Neuronal stem cell (in vitro differentiated cells): ENCODE measurements at regions not wholly inside any gene's neighbourhood (a gene's known extent, or its start where the extent isn't known, plus 50 kb on each side); places are given as distances from the start of the nearest gene placed in this dataset.

ENCODE experiments used
- DNase-seq: peaks from one replicate; pipeline ENCODE4 v3.0.0-alpha.2; 2013; ENCODE audit warnings: low spot score
- H2AFZ ChIP-seq: one replicate; pipeline ENCODE4 v1.6.1; 2013; ENCODE audit warnings: mild to moderate bottlenecking, low read length, inconsistent platforms
- H2AK5ac ChIP-seq: 2 replicates; pipeline ENCODE4 v1.6.1; 2013; ENCODE audit warnings: low read depth, mild to moderate bottlenecking, inconsistent platforms, low read length, moderate library complexity, mixed read lengths
- H2BK120ac ChIP-seq: 2 replicates; pipeline ENCODE4 v1.6.1; 2013; ENCODE audit warnings: low read depth, mild to moderate bottlenecking, inconsistent platforms, low read length, moderate library complexity, mixed read lengths
- H2BK12ac ChIP-seq: one replicate; pipeline ENCODE4 v1.6.1; 2013; ENCODE audit warnings: low read length, inconsistent platforms
- H2BK15ac ChIP-seq: 2 replicates; pipeline ENCODE4 v1.6.1; 2013; ENCODE audit warnings: mild to moderate bottlenecking, low read length, inconsistent platforms, mixed read lengths
- H2BK5ac ChIP-seq: one replicate; pipeline ENCODE4 v1.6.1; 2013; ENCODE audit warnings: inconsistent platforms, mild to moderate bottlenecking, low read length, moderate library complexity
- H3K14ac ChIP-seq: one replicate; pipeline ENCODE4 v1.6.1; 2013; ENCODE audit warnings: low read length, inconsistent platforms
- H3K18ac ChIP-seq: 2 replicates; pipeline ENCODE4 v1.6.1; 2013; ENCODE audit warnings: low read length, inconsistent platforms
- H3K23ac ChIP-seq: 2 replicates; pipeline ENCODE4 v1.6.1; 2013; ENCODE audit warnings: low read depth, mild to moderate bottlenecking, mixed read lengths, low read length, inconsistent platforms; ENCODE audit not compliant: poor library complexity
- H3K27ac ChIP-seq: replicated peaks from 3 replicates; pipeline ENCODE4 v1.5.1; 2013; ENCODE audit warnings: low read length, inconsistent platforms
- H3K27me3 ChIP-seq, 3 experiments: 2 replicates each; pipeline ENCODE4 v1.6.1; 2013; ENCODE audit warnings: low read length in 3 of 3, mild to moderate bottlenecking in 2 of 3, inconsistent platforms in 1 of 3, low read depth in 1 of 3, mixed read lengths in 1 of 3, moderate library complexity in 1 of 3; ENCODE audit not compliant: control insufficient read depth in 3 of 3, insufficient read depth in 3 of 3
- H3K36me3 ChIP-seq, 2 donors: replicated peaks in 1 of 2; 2 replicates each; pipeline ENCODE4 v1.6.1; 2013; ENCODE audit warnings: low read length in 2 of 2; ENCODE audit not compliant: control insufficient read depth in 2 of 2, insufficient read depth in 2 of 2
- H3K4ac ChIP-seq: 2 replicates; pipeline ENCODE4 v1.6.1; 2013; ENCODE audit warnings: inconsistent platforms, mild to moderate bottlenecking, low read length, moderate library complexity
- H3K4me1 ChIP-seq, 2 donors: 1 replicate in 1 of 2; 2 replicates in 1 of 2; pipeline ENCODE4 v1.6.1; 2013; ENCODE audit warnings: low read length in 2 of 2, low read depth in 1 of 2; ENCODE audit not compliant: control insufficient read depth in 2 of 2, insufficient read depth in 1 of 2
- H3K4me2 ChIP-seq: one replicate; pipeline ENCODE4 v1.6.1; 2013; ENCODE audit warnings: mild to moderate bottlenecking, low read length, inconsistent platforms; ENCODE audit not compliant: insufficient read depth, poor library complexity, severe bottlenecking
- H3K4me3 ChIP-seq, 2 donors: 2 replicates each; pipeline ENCODE4 v1.5.1; 2013; ENCODE audit warnings: low read length in 2 of 2, mild to moderate bottlenecking in 2 of 2, inconsistent platforms in 1 of 2, moderate library complexity in 1 of 2
- H3K79me1 ChIP-seq: one replicate; pipeline ENCODE4 v1.6.1; 2013; ENCODE audit warnings: low read depth, mild to moderate bottlenecking, inconsistent platforms, low read length, moderate library complexity
- H3K9ac ChIP-seq: one replicate; pipeline ENCODE4 v1.6.1; 2013; ENCODE audit warnings: mild to moderate bottlenecking, low read depth, low read length, inconsistent platforms; ENCODE audit not compliant: poor library complexity
- H3K9me3 ChIP-seq, 2 donors: replicated peaks in 1 of 2; 2 replicates each; pipeline versions ENCODE3 to v1.6.1; 2013; ENCODE audit warnings: low read length in 2 of 2, mild to moderate bottlenecking in 2 of 2, inconsistent platforms in 1 of 2, low read depth in 1 of 2, mixed read lengths in 1 of 2, moderate library complexity in 1 of 2; ENCODE audit not compliant: control insufficient read depth in 2 of 2, insufficient read depth in 1 of 2
- H4K8ac ChIP-seq: one replicate; pipeline ENCODE4 v1.6.1; 2013; ENCODE audit warnings: low read depth, mild to moderate bottlenecking, inconsistent platforms, low read length, moderate library complexity
- H4K91ac ChIP-seq: one replicate; pipeline ENCODE4 v1.6.1; 2013; ENCODE audit warnings: low read length, low read depth, mild to moderate bottlenecking, inconsistent platforms; ENCODE audit not compliant: poor library complexity
- WGBS, 2 donors: extraction: QIAGEN DNeasy Blood & Tissue Kit; methylation state at CpG; one replicate each; pipeline ENCODE4 v1.1.7; 2013; ENCODE audit warnings: missing lambda C conversion rate in 2 of 2, mixed read lengths in 1 of 2; ENCODE audit not compliant: insufficient read length in 2 of 2, insufficient replicate concordance in 1 of 2; ENCODE audit errors: extremely low coverage in 2 of 2; 5-methylcytosine and 5-hydroxymethylcytosine counted together

- no peak for DNase-seq
- no peak overlapping the region for H3K4ac ChIP-seq
- no peak overlapping the region for H3K23ac ChIP-seq
- no peaks in the 10 kb centered on the region for H3K79me1 ChIP-seq
- no peak overlapping the region for H4K91ac ChIP-seq
- peaks cover 0 to 10% of the 10 kb centered on the region in 2 donors for H3K4me1 ChIP-seq
- H3K27ac ChIP-seq: no peak overlapping the region
- H2AFZ ChIP-seq: no peak overlapping the region
- H2BK120ac ChIP-seq: no peak overlapping the region
- no peak overlapping the region for H3K4me3 ChIP-seq
- H2BK15ac ChIP-seq: no peak overlapping the region
- no peak overlapping the region for H3K4me2 ChIP-seq
- H2BK12ac ChIP-seq: no peak overlapping the region
- no peak overlapping the region for H2AK5ac ChIP-seq
- H3K9ac ChIP-seq: no peak overlapping the region
- no peak overlapping the region for H2BK5ac ChIP-seq
- no peaks in the 10 kb centered on the region for H3K27me3 ChIP-seq
- H3K18ac ChIP-seq: no peak overlapping the region
- no peaks in the 10 kb centered on the region for H3K36me3 ChIP-seq
- H3K9me3 ChIP-seq: no peaks in the 10 kb centered on the region
- no peak overlapping the region for H3K14ac ChIP-seq
- no peak overlapping the region for H4K8ac ChIP-seq
Measured at GRCh38 chr2:181121996-181122395, 141.6 kb downstream of the UBE2E3 start.

DNA sequence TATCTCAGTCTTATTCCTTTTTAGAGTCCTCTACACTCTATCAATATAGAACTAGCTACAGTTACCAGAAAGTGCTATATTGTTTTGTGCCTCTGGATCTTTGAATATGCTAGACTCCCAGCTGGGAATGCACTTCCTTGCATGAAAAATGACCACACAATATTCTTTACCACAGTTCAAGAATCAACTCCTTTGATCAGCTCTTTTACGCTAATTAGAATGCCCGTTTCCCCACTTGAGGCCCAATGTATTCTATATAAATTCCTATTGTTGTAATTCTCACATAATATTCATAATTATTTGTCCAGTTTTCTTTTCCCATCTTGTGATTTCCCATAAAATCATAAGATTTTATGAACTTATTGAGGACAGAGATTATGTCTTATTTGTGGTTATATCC, 142.2 kb downstream of the UBE2E3 start:
- no peak overlapping the region for H2AK5ac ChIP-seq
- H3K4me2 ChIP-seq: no peak overlapping the region
- no peak overlapping the region for H2BK5ac ChIP-seq
- no CpG with 5 or more reads among the region's 2 CpGs for WGBS, 2 donors
- H3K27ac ChIP-seq: no peak overlapping the region
- no peaks in the 10 kb centered on the region for H3K79me1 ChIP-seq
- H3K36me3 ChIP-seq: no peaks in the 10 kb centered on the region
- no peak overlapping the region for H3K4me3 ChIP-seq
- no peak overlapping the region for H2BK12ac ChIP-seq
- no peak overlapping the region for H4K91ac ChIP-seq
- no peak overlapping the region for H3K14ac ChIP-seq
- no peak overlapping the region for H2BK15ac ChIP-seq
- H3K9ac ChIP-seq: no peak overlapping the region
- no peak overlapping the region for H3K4ac ChIP-seq
- H3K9me3 ChIP-seq: no peaks in the 10 kb centered on the region
- H3K27me3 ChIP-seq: no peaks in the 10 kb centered on the region
- H2AFZ ChIP-seq: no peak overlapping the region
- DNase-seq: no peak
- H3K4me1 ChIP-seq: peaks cover 0 to 10% of the 10 kb centered on the region in 2 donors
- no peak overlapping the region for H2BK120ac ChIP-seq
- no peak overlapping the region for H3K23ac ChIP-seq
- H4K8ac ChIP-seq: no peak overlapping the region
- no peak overlapping the region for H3K18ac ChIP-seq

- WGBS, 2 donors: no CpG with 5 or more reads among the region's 2 CpGs
- no peak overlapping the region for H2AK5ac ChIP-seq
- DNase-seq: no peak
Measured at GRCh38 chr2:181123798-181124231, 143.4 kb downstream of the UBE2E3 start.

DNA sequence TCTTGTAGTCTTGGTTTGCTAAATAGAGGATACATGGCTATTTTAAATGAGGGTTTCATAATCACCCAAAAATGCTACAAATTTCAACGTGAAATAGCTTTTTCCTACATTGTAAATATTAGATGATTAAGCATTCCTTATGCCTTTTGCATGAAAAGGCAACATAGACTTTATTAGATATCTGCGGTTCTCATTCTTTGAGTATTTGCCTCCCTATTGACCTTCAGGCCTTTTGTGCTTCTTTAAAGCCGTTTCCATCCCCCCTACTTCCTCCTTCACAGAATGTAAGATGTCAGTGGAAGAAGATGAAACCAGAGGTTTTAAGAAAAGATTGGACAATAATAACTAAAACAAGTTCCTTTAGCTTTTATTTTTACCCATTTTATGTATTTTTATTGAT, 144.1 kb downstream of the UBE2E3 start:
- Histone ChIP-seq H3K4me2 (no peak overlapping the region), H2AK5ac (no peak overlapping the region), H3K79me1 (no peaks in the 10 kb centered on the region), H3K18ac (no peak overlapping the region), H2BK15ac (no peak overlapping the region), H3K9me3 (no peaks in the 10 kb centered on the region), H2BK12ac (no peak overlapping the region), H4K8ac (no peak overlapping the region), H3K36me3 (no peaks in the 10 kb centered on the region), H3K4me3 (no peak overlapping the region), H3K4me1 (peaks cover 0 to 10% of the 10 kb centered on the region in 2 donors), H2BK5ac (no peak overlapping the region), H3K9ac (no peak overlapping the region), H3K14ac (no peak overlapping the region), H3K27ac (no peak overlapping the region), H4K91ac (no peak overlapping the region), H2BK120ac (no peak overlapping the region), H2AFZ (peak overlapping the region; percentile 21), H3K27me3 (no peaks in the 10 kb centered on the region), H3K4ac (no peak overlapping the region), H3K23ac (no peak overlapping the region)
- no peak for DNase-seq
- WGBS, 2 donors: no CpG with 5 or more reads among the region's 3 CpGs

More at GRCh38 chr2:181123798-181124231, 143.4 kb downstream of the UBE2E3 start:
- Histone ChIP-seq H3K14ac (no peak overlapping the region), H3K4me1 (peaks cover 0 to 10% of the 10 kb centered on the region in 2 donors), H2BK5ac (no peak overlapping the region), H3K9ac (no peak overlapping the region), H3K36me3 (no peaks in the 10 kb centered on the region), H3K4me2 (no peak overlapping the region), H3K27ac (no peak overlapping the region), H2BK12ac (no peak overlapping the region), H3K18ac (no peak overlapping the region), H4K91ac (no peak overlapping the region), H3K4ac (no peak overlapping the region), H4K8ac (no peak overlapping the region), H3K23ac (no peak overlapping the region), H3K27me3 (no peaks in the 10 kb centered on the region), H2AFZ (peak overlapping the region; percentile 74), H3K9me3 (no peaks in the 10 kb centered on the region), H3K4me3 (no peak overlapping the region), H2BK15ac (no peak overlapping the region), H3K79me1 (no peaks in the 10 kb centered on the region), H2BK120ac (no peak overlapping the region)
